OCI-LY3 (cell line): ENCODE measurements at regions not wholly inside any gene's neighbourhood (a gene's known extent, or its start where the extent isn't known, plus 50 kb on each side); places are given as distances from the start of the nearest gene placed in this dataset.

ENCODE experiments used
- H2AFZ ChIP-seq: fragments of 200-600, 300-600 bp; shearing (Covaris generic); 2 replicates; pipeline ENCODE4 v1.6.0; 2014; ENCODE audit warnings: antibody characterized with exemption, low read depth, low read length
- H3K27ac ChIP-seq: fragments of 200-600, 300-600 bp; sonication (generic); 2 replicates; pipeline ENCODE4 v1.5.1; 2014; ENCODE audit warnings: mild to moderate bottlenecking, low read length, moderate library complexity, mixed read lengths
- H3K27me3 ChIP-seq: fragments of 200-600, 300-600 bp; sonication (generic); 2 replicates; pipeline ENCODE4 v1.6.1; 2014; ENCODE audit warnings: low read depth, low read length, mixed read lengths
- H3K36me3 ChIP-seq: fragments of 200-600, 300-600 bp; sonication (generic); replicated peaks from 2 replicates; pipeline ENCODE3; 2014; ENCODE audit warnings: low read depth, low read length, mixed read lengths
- H3K4me1 ChIP-seq: fragments of 300-600, 200-600 bp; sonication (generic); 2 replicates; pipeline ENCODE4 v1.6.1; 2014; ENCODE audit warnings: low read length, mixed read lengths
- H3K4me2 ChIP-seq: fragments of 200-600, 300-600 bp; sonication (generic); 2 replicates; pipeline ENCODE4 v1.6.1; 2014; ENCODE audit warnings: low read length, mixed read lengths
- H3K4me3 ChIP-seq: fragments of 300-600, 200-600 bp; sonication (generic); 2 replicates; pipeline ENCODE4 v1.5.1; 2014; ENCODE audit warnings: antibody characterized with exemption, mild to moderate bottlenecking, low read length, moderate library complexity
- H3K79me2 ChIP-seq: fragments of 300-600, 200-600 bp; shearing (Covaris generic); 2 replicates; pipeline ENCODE4 v1.6.1; 2014; ENCODE audit warnings: mild to moderate bottlenecking, low read length, mixed read lengths
- H3K9ac ChIP-seq: fragments of 300-600, 200-600 bp; shearing (Covaris generic); 2 replicates; pipeline ENCODE4 v1.6.0; 2014; ENCODE audit warnings: mild to moderate bottlenecking, low read length, moderate library complexity
- H3K9me3 ChIP-seq: fragments of 200-600, 300-600 bp; shearing (Covaris generic); 2 replicates; pipeline ENCODE4 v1.6.1; 2014; ENCODE audit warnings: low read length, mixed read lengths; ENCODE audit not compliant: insufficient read depth
- H4K20me1 ChIP-seq: fragments of 200-600, 300-600 bp; sonication (generic); 2 replicates; pipeline ENCODE4 v1.6.1; 2016; ENCODE audit warnings: low read length, mixed read lengths; ENCODE audit not compliant: insufficient read depth
- EZH2phosphoT487 ChIP-seq: fragments of 200-600 bp; shearing (Covaris generic); IDR thresholded peaks from 2 replicates; pipeline ENCODE4 v1.6.1; 2018; ENCODE audit warnings: antibody characterized with exemption, mixed run types, low read depth
- TF ChIP-seq, protein P1 (sequence below): fragments of 200-600, 300-600 bp; sonication (generic); IDR thresholded peaks from 2 replicates; pipeline ENCODE4 v1.5.1; 2014; ENCODE audit warnings: antibody characterized with exemption, low read length, low read depth

DNA sequence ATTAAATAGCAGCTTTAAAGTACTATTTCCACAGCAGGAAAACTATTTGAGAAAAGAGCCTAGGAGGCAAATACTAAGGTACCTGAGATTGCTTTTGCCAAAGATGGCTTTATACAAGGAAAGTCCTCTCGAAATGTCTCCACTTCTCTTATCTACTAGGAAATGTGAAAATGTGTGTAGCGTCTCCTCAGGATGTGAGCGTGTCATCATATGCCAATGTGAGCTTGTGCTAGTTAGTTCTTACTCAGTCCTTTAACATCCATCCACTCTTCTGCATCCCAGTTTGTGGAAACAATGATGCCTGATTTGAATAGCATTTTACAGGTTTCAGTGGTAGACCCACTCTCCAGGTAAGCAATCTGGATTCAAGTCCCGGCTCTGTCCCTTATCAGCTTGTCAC is 421.0 kb downstream of the DYNC2H1 start:
- Histone ChIP-seq H3K9ac (no peak overlapping the region), H3K27ac (no peak overlapping the region), H3K4me1 (no peaks in the 10 kb centered on the region), H3K36me3 (no peaks in the 10 kb centered on the region), H3K79me2 (no peaks in the 10 kb centered on the region), H3K9me3 (no peaks in the 10 kb centered on the region), H3K4me3 (no peak overlapping the region), H2AFZ (no peak overlapping the region), H3K27me3 (no peaks in the 10 kb centered on the region), H3K4me2 (no peak overlapping the region), H4K20me1 (no peaks in the 10 kb centered on the region)
- TF ChIP-seq, protein P1, sequence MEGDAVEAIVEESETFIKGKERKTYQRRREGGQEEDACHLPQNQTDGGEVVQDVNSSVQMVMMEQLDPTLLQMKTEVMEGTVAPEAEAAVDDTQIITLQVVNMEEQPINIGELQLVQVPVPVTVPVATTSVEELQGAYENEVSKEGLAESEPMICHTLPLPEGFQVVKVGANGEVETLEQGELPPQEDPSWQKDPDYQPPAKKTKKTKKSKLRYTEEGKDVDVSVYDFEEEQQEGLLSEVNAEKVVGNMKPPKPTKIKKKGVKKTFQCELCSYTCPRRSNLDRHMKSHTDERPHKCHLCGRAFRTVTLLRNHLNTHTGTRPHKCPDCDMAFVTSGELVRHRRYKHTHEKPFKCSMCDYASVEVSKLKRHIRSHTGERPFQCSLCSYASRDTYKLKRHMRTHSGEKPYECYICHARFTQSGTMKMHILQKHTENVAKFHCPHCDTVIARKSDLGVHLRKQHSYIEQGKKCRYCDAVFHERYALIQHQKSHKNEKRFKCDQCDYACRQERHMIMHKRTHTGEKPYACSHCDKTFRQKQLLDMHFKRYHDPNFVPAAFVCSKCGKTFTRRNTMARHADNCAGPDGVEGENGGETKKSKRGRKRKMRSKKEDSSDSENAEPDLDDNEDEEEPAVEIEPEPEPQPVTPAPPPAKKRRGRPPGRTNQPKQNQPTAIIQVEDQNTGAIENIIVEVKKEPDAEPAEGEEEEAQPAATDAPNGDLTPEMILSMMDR = no peak
- no peak for TF ChIP-seq EZH2phosphoT487

DNA sequence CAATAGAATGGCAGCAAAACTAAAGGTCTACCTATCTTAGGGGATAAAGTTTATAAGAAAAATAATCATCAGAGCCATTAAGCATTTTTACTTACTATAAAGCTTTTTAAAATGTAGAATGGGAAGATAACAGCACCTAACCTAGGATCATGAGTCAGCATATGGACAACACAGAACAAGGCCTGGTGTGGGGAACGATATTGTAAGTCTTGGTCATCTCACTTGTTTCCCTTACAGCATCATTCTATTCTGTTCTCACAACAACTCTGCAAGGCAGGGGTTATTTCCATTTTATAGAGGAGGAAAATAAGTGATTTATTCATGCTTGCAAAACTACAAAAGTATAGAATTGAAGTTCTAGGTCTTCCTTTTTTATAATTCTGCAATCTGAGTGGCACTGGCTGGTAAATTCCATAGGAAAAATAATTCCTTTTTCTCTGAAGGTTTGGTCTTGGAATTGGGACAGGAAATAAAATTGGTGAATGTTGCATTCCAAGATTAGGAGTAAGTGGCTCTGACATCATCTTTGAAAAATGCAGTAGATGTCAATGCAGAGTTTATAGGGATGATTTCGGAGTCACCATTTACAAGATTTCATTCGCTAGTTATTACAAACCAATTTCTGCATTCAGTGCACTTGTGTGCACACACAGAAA is 423.0 kb downstream of the DYNC2H1 start:
- H3K9ac ChIP-seq = no peak overlapping the region
- no peaks in the 10 kb centered on the region for H3K9me3 ChIP-seq
- no peaks in the 10 kb centered on the region for H4K20me1 ChIP-seq
- H3K4me1 ChIP-seq = no peaks in the 10 kb centered on the region
- no peak overlapping the region for H2AFZ ChIP-seq
- TF ChIP-seq, protein P1 = no peak
- no peak for TF ChIP-seq EZH2phosphoT487
- H3K79me2 ChIP-seq = no peaks in the 10 kb centered on the region
- H3K27ac ChIP-seq = no peak overlapping the region
- H3K27me3 ChIP-seq = no peaks in the 10 kb centered on the region
- H3K4me3 ChIP-seq = no peak overlapping the region
- H3K36me3 ChIP-seq = no peaks in the 10 kb centered on the region
- no peak overlapping the region for H3K4me2 ChIP-seq

DNA sequence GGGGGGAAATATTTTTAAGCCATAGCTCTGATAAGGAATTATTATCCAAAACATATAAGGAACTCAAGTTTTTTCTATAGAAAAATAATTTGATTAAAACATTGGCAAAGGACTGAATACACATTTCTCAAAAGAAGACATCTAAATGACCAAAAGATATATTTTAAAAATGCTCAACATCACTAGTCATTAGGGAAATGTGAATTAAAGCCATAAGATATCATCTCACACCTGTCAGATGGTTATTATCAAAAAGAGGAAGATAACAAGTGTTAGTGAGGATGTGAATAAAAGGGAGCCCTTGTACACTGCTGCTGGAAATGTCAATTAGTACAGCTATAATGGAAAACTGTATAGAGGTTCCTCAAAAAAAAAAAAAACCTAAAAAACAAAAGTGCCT is 425.0 kb downstream of the DYNC2H1 start:
- Histone ChIP-seq H4K20me1 (no peaks in the 10 kb centered on the region), H2AFZ (no peak overlapping the region), H3K4me3 (no peak overlapping the region), H3K9me3 (no peaks in the 10 kb centered on the region), H3K27me3 (no peaks in the 10 kb centered on the region), H3K36me3 (no peaks in the 10 kb centered on the region), H3K79me2 (no peaks in the 10 kb centered on the region), H3K4me1 (no peaks in the 10 kb centered on the region), H3K4me2 (no peak overlapping the region), H3K27ac (no peak overlapping the region), H3K9ac (no peak overlapping the region)
- no peak for TF ChIP-seq EZH2phosphoT487
- TF ChIP-seq, protein P1 = no peak

DNA sequence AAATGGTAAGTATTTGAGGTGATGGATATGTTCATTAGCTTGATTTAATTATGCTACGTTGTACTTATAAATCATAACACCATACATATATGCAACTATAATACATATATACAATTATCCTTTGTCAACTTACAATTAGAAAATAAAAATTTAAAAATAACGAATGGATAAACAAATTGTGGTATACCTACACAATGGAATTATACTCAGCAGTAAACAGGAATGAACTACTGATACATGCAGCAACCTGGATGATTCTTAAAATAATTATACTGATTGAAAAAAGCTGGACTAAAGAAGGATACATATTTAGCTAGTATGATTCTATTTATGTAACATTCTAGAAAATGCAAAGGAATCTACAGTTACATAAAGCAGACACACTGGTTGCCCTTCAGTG is 425.7 kb downstream of the DYNC2H1 start:
- no peak overlapping the region for H3K4me2 ChIP-seq
- H3K36me3 ChIP-seq = no peaks in the 10 kb centered on the region
- no peaks in the 10 kb centered on the region for H3K4me1 ChIP-seq
- no peak overlapping the region for H2AFZ ChIP-seq
- no peak overlapping the region for H3K9ac ChIP-seq
- H3K27ac ChIP-seq = no peak overlapping the region
- no peaks in the 10 kb centered on the region for H4K20me1 ChIP-seq
- H3K27me3 ChIP-seq = no peaks in the 10 kb centered on the region
- H3K4me3 ChIP-seq = no peak overlapping the region
- TF ChIP-seq EZH2phosphoT487 = no peak
- TF ChIP-seq, protein P1 = no peak
- H3K79me2 ChIP-seq = no peaks in the 10 kb centered on the region
- H3K9me3 ChIP-seq = no peaks in the 10 kb centered on the region
